Ishikawa (cell line): ENCODE measurements at regions not wholly inside any gene's neighbourhood (a gene's known extent, or its start where the extent isn't known, plus 50 kb on each side); places are given as distances from the start of the nearest gene placed in this dataset.

Source experiments
- CREB1 ChIP-seq: IDR thresholded peaks from 2 replicates; pipeline ENCODE4 v1.6.1; 2012; ENCODE audit warnings: low read depth
- EGR1 ChIP-seq: IDR thresholded peaks from 2 replicates; pipeline ENCODE4 v1.6.1; 2012
- EP300 ChIP-seq: IDR thresholded peaks from 2 replicates; pipeline ENCODE4 v1.6.1; 2012; ENCODE audit warnings: borderline replicate concordance
- RAD21 ChIP-seq: IDR thresholded peaks from 2 replicates; pipeline ENCODE4 v1.6.1; 2012; ENCODE audit warnings: low read depth
- TCF12 ChIP-seq: IDR thresholded peaks from 2 replicates; pipeline ENCODE4 v1.6.1; 2012; ENCODE audit warnings: low read depth
- YY1 ChIP-seq: IDR thresholded peaks from 2 replicates; pipeline ENCODE4 v1.6.1; 2012; ENCODE audit warnings: low read depth
- TF ChIP-seq, protein P1 (sequence below): IDR thresholded peaks from 2 replicates; pipeline ENCODE4 v1.6.1; 2012

DNA sequence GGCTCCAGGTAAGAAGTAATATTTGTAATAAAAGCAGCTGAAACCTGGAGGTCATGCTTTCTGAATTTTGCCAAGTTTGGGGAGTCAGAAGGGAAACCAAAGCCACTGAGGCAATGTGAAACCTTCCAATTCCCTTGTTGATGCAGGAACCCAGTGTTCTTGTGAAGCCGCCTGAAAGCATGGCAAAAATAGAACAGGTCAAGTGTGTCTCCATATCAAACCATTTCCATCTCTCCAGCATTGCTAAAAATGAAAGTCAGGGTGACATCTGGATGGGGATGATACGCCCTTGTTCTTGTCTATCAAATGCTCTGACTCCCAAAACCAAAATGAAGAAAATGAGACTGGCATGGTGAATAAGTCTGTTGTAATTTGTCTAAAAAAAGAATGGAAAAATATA lies 362.5 kb downstream of the VPS13C start:
- TF ChIP-seq EP300: no peak
- no peak for TF ChIP-seq YY1
- TF ChIP-seq, protein P1, sequence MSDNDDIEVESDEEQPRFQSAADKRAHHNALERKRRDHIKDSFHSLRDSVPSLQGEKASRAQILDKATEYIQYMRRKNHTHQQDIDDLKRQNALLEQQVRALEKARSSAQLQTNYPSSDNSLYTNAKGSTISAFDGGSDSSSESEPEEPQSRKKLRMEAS: no peak
- TF ChIP-seq RAD21: no peak
- no peak for TF ChIP-seq TCF12
- no peak for TF ChIP-seq EGR1
- TF ChIP-seq CREB1: no peak
